BJ (cell line): ENCODE measurements at regions not wholly inside any gene's neighbourhood (a gene's known extent, or its start where the extent isn't known, plus 50 kb on each side); places are given as distances from the start of the nearest gene placed in this dataset.

Source experiments
- CTCF ChIA-PET: fragments of 350-600 bp; formaldehyde crosslinking; extraction: SDS; loops from one replicate; lab custom pipeline; 2021; ENCODE audit warnings: antibody characterized with exemption, inconsistent platforms; lab: Yijun Ruan, JAX
- POLR2A ChIA-PET: fragments of 300-600 bp; sonication (Branson Sonifier 250); formaldehyde crosslinking; extraction: SDS; loops from one replicate; lab custom pipeline; 2021; ENCODE audit warnings: antibody characterized with exemption; lab: Charles Lee
- DNase-seq: peaks from one replicate; pipeline ENCODE4 v3.0.0-alpha.2; 2011; ENCODE audit warnings: low read depth
- H3K27me3 ChIP-seq: 2 replicates; pipeline ENCODE4 v1.6.0; 2011; ENCODE audit warnings: low read length; ENCODE audit not compliant: control insufficient read depth, insufficient read depth
- H3K36me3 ChIP-seq: 2 replicates; pipeline ENCODE4 v1.5.1; 2011; ENCODE audit warnings: low read length; ENCODE audit not compliant: control insufficient read depth, insufficient read depth
- H3K4me3 ChIP-seq: 2 replicates; pipeline ENCODE4 v1.5.1; 2011; ENCODE audit warnings: low read depth, mild to moderate bottlenecking, control low read depth, low read length
- TF ChIP-seq, protein P1 (sequence below): IDR thresholded peaks from 2 replicates; pipeline ENCODE4 v1.5.1; 2011; ENCODE audit warnings: low read depth, mild to moderate bottlenecking, control low read depth, inconsistent platforms, low read length, moderate library complexity; ENCODE audit not compliant: insufficient read depth

DNA sequence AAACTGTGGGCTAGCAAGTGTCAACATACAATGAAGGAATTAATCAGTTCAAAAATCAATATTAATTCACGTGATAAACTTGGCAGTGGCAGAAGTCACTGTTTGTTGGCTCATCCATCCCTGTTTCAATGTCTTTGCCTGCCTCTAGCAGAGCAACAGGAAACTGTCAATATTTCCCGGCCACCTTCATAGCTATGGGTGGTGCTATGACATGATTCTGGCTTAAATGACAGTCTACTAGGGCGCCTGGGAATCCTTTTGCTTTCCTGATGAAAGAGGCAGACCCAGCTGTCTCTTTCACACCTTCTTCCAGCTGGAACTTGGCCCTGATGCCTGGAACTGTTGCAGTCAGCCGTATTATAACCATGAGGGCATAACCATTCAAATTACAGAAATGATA lies 72.1 kb upstream of the DNAH5 start:
- Histone ChIP-seq H3K36me3 (no peaks in the 10 kb centered on the region), H3K27me3 (no peaks in the 10 kb centered on the region), H3K4me3 (no peak overlapping the region)
- no peak for DNase-seq
- ChIA-PET CTCF (no interaction called here), POLR2A (no interaction called here)
- TF ChIP-seq, protein P1, sequence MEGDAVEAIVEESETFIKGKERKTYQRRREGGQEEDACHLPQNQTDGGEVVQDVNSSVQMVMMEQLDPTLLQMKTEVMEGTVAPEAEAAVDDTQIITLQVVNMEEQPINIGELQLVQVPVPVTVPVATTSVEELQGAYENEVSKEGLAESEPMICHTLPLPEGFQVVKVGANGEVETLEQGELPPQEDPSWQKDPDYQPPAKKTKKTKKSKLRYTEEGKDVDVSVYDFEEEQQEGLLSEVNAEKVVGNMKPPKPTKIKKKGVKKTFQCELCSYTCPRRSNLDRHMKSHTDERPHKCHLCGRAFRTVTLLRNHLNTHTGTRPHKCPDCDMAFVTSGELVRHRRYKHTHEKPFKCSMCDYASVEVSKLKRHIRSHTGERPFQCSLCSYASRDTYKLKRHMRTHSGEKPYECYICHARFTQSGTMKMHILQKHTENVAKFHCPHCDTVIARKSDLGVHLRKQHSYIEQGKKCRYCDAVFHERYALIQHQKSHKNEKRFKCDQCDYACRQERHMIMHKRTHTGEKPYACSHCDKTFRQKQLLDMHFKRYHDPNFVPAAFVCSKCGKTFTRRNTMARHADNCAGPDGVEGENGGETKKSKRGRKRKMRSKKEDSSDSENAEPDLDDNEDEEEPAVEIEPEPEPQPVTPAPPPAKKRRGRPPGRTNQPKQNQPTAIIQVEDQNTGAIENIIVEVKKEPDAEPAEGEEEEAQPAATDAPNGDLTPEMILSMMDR: no peak

- ChIA-PET POLR2A (interaction anchor here (0.7 kb wide), 2 partner anchors 131 to 241 kb away, joined by 3 to 6 read pairs; no protein-coding TSS in a partner anchor), CTCF (interaction anchor here (0.6 to 0.8 kb wide), 3 partner anchors 18 to 88 kb away, joined by 3 read pairs; no protein-coding TSS in a partner anchor)
- Histone ChIP-seq H3K4me3 (peak overlapping the region; percentile 46), H3K36me3 (no peaks in the 10 kb centered on the region), H3K27me3 (no peaks in the 10 kb centered on the region)
- TF ChIP-seq, protein P1: no peak
- DNase-seq: peak; percentile 59
Measured at GRCh38 chr5:14011089-14012020, 66.9 kb upstream of the DNAH5 start.

- no peak overlapping the region for H3K4me3 ChIP-seq
- DNase-seq: no peak
- TF ChIP-seq, protein P1: no peak
- H3K27me3 ChIP-seq: no peaks in the 10 kb centered on the region
- ChIA-PET POLR2A (no interaction called here), CTCF (interaction anchor here (1.7 kb wide), 1 partner anchor 15 kb away, joined by 4 read pairs; no protein-coding TSS in a partner anchor)
- H3K36me3 ChIP-seq: no peaks in the 10 kb centered on the region
Measured at GRCh38 chr5:14009575-14009974, 65.1 kb upstream of the DNAH5 start.

- ChIA-PET POLR2A (no interaction called here), CTCF (interaction anchor here (0.5 to 1.7 kb wide), 2 partner anchors 14 to 1710 kb away, joined by 3 to 4 read pairs; no protein-coding TSS in a partner anchor)
- Histone ChIP-seq H3K27me3 (no peaks in the 10 kb centered on the region), H3K36me3 (no peaks in the 10 kb centered on the region), H3K4me3 (no peak overlapping the region)
- no peak for DNase-seq
- TF ChIP-seq, protein P1: no peak
Measured at GRCh38 chr5:14008819-14009311, 64.4 kb upstream of the DNAH5 start.

GRCh38 chr5:14006823-14007520 lies 62.5 kb upstream of the DNAH5 start:
- Histone ChIP-seq H3K36me3 (no peaks in the 10 kb centered on the region), H3K4me3 (no peak overlapping the region), H3K27me3 (no peaks in the 10 kb centered on the region)
- no peak for DNase-seq
- TF ChIP-seq, protein P1: no peak
- ChIA-PET POLR2A (interaction anchor here (0.6 kb wide), 1 partner anchor 11 kb away, joined by 6 read pairs; no protein-coding TSS in a partner anchor), CTCF (interaction anchor here (0.6 to 1.4 kb wide), 5 partner anchors 13 to 263 kb away, joined by 3 read pairs; no protein-coding TSS in a partner anchor)
